Parathyroid adenoma (tissue), 2 donors: ENCODE measurements at regions not wholly inside any gene's neighbourhood (a gene's known extent, or its start where the extent isn't known, plus 50 kb on each side); places are given as distances from the start of the nearest gene placed in this dataset.

Experiments used
- H2AFZ ChIP-seq: fragments of 300-600 bp; sonication (generic); one replicate; pipeline ENCODE4 v1.7.0; 2017; ENCODE audit warnings: antibody characterized with exemption, mild to moderate bottlenecking
- H3K27ac ChIP-seq: fragments of 300-600 bp; sonication (generic); one replicate; pipeline ENCODE4 v1.7.0; 2017
- H3K27me3 ChIP-seq: fragments of 300-600 bp; sonication (generic); one replicate; pipeline ENCODE4 v1.7.0; 2017; ENCODE audit warnings: low read length; ENCODE audit not compliant: control insufficient read depth, insufficient read depth
- H3K36me3 ChIP-seq: fragments of 300-600 bp; sonication (generic); one replicate; pipeline ENCODE4 v1.7.0; 2017; ENCODE audit warnings: low read length; ENCODE audit not compliant: control insufficient read depth, insufficient read depth
- H3K4me1 ChIP-seq: fragments of 300-600 bp; sonication (generic); one replicate; pipeline ENCODE4 v1.7.0; 2017; ENCODE audit warnings: control low read depth
- H3K4me2 ChIP-seq: fragments of 300-600 bp; sonication (generic); one replicate; pipeline ENCODE4 v1.7.0; 2017; ENCODE audit warnings: low read length
- H3K4me3 ChIP-seq: fragments of 300-600 bp; sonication (generic); one replicate; pipeline ENCODE4 v1.7.0; 2017; ENCODE audit warnings: low read depth, low read length
- H3K79me2 ChIP-seq: fragments of 300-600 bp; sonication (generic); one replicate; pipeline ENCODE4 v1.7.0; 2017; ENCODE audit warnings: control low read depth
- H3K9ac ChIP-seq: fragments of 300-600 bp; sonication (generic); one replicate; pipeline ENCODE4 v1.7.0; 2017; ENCODE audit warnings: mild to moderate bottlenecking
- H3K9me3 ChIP-seq: fragments of 300-600 bp; sonication (generic); one replicate; pipeline ENCODE4 v1.7.0; 2017; ENCODE audit warnings: low read length; ENCODE audit not compliant: control insufficient read depth
- TF ChIP-seq, protein P1 (sequence below): fragments of 300-600 bp; sonication (generic); IDR thresholded peaks from one replicate; pipeline ENCODE4 v1.7.0; 2017; ENCODE audit warnings: antibody characterized with exemption, mild to moderate bottlenecking
- donor health status: primary hyperparathyroidism.

- Histone ChIP-seq H3K9me3 (no peaks in the 10 kb centered on the region), H3K27me3 (no peaks in the 10 kb centered on the region), H3K79me2 (no peaks in the 10 kb centered on the region), H3K27ac (no peak overlapping the region), H3K36me3 (no peaks in the 10 kb centered on the region), H2AFZ (no peak overlapping the region), H3K4me1 (no peaks in the 10 kb centered on the region), H3K9ac (no peak overlapping the region), H3K4me3 (no peak overlapping the region), H3K4me2 (no peak overlapping the region)
- TF ChIP-seq, protein P1, sequence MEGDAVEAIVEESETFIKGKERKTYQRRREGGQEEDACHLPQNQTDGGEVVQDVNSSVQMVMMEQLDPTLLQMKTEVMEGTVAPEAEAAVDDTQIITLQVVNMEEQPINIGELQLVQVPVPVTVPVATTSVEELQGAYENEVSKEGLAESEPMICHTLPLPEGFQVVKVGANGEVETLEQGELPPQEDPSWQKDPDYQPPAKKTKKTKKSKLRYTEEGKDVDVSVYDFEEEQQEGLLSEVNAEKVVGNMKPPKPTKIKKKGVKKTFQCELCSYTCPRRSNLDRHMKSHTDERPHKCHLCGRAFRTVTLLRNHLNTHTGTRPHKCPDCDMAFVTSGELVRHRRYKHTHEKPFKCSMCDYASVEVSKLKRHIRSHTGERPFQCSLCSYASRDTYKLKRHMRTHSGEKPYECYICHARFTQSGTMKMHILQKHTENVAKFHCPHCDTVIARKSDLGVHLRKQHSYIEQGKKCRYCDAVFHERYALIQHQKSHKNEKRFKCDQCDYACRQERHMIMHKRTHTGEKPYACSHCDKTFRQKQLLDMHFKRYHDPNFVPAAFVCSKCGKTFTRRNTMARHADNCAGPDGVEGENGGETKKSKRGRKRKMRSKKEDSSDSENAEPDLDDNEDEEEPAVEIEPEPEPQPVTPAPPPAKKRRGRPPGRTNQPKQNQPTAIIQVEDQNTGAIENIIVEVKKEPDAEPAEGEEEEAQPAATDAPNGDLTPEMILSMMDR, result no peak
Observed at GRCh38 chr2:84204995-84205394, 254.1 kb downstream of the SUCLG1 start.

DNA sequence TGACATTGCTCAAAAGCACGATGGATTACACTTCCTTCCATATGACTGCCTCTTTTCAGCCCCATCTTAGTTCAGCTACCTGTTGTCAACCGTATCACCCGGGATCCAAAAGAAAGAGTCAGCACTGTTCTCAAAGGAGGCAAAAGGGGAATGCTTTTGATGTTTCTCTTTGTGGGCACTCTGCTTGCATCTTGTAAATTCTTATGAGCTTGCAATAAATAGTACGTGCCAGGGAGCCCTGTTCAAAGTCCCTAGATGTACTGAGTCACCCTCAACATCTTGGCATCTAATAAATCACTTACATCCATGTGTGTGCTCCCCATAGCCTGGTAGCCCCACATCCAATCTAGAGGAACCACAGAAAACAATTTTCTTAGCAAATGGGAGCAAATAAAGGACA is 256.9 kb downstream of the SUCLG1 start:
- TF ChIP-seq, protein P1, result no peak
- Histone ChIP-seq H3K4me2 (no peak overlapping the region), H3K4me1 (no peaks in the 10 kb centered on the region)

GRCh38 chr2:84201158-84201557 is 257.9 kb downstream of the SUCLG1 start:
- Histone ChIP-seq H3K9me3 (no peaks in the 10 kb centered on the region), H3K36me3 (no peaks in the 10 kb centered on the region), H2AFZ (no peak overlapping the region), H3K27me3 (no peaks in the 10 kb centered on the region), H3K27ac (no peak overlapping the region), H3K4me3 (no peak overlapping the region), H3K9ac (no peak overlapping the region), H3K79me2 (no peaks in the 10 kb centered on the region), H3K4me2 (no peak overlapping the region), H3K4me1 (no peaks in the 10 kb centered on the region)
- TF ChIP-seq, protein P1, result no peak

More for the DNA sequence above, 256.9 kb downstream of the SUCLG1 start:
- no peak overlapping the region for H3K9ac ChIP-seq
- H3K79me2 ChIP-seq, result no peaks in the 10 kb centered on the region
- H3K36me3 ChIP-seq, result no peaks in the 10 kb centered on the region
- H3K27me3 ChIP-seq, result no peaks in the 10 kb centered on the region
- no peak overlapping the region for H3K4me3 ChIP-seq
- no peak overlapping the region for H2AFZ ChIP-seq
- no peaks in the 10 kb centered on the region for H3K9me3 ChIP-seq
- no peak overlapping the region for H3K27ac ChIP-seq

DNA sequence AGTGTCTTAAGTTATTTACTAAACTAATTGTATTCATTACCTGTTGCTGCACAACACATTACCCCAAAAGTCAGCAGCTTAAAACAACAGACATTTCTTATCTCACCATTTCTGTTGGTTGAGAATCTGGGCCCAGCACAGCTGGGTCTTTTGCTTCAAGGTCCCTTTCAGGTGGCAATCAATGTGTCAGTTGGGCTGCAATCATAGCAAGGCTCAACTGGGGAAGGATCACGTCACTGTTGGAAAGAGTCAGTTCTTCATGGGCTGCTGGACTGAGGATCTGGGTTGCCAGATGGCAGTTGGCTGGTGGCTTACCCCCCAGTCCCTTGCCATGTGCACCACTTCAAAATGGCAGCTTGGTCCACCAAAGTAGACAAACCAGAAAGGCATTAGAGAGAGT is 261.2 kb downstream of the SUCLG1 start:
- H3K4me3 ChIP-seq, result no peak overlapping the region
- TF ChIP-seq, protein P1, result no peak

GRCh38 chr2:84194949-84195644 is 264.0 kb downstream of the SUCLG1 start:
- H3K9ac ChIP-seq, result no peak overlapping the region
- H2AFZ ChIP-seq, result no peak overlapping the region
- H3K79me2 ChIP-seq, result no peaks in the 10 kb centered on the region
- no peaks in the 10 kb centered on the region for H3K9me3 ChIP-seq
- no peak overlapping the region for H3K4me3 ChIP-seq
- TF ChIP-seq, protein P1, result no peak
- H3K27ac ChIP-seq, result no peak overlapping the region
- no peaks in the 10 kb centered on the region for H3K27me3 ChIP-seq
- H3K4me2 ChIP-seq, result no peak overlapping the region
- H3K36me3 ChIP-seq, result no peaks in the 10 kb centered on the region
- H3K4me1 ChIP-seq, result no peaks in the 10 kb centered on the region

More for the DNA sequence above, 261.2 kb downstream of the SUCLG1 start:
- no peaks in the 10 kb centered on the region for H3K9me3 ChIP-seq
- H3K36me3 ChIP-seq, result no peaks in the 10 kb centered on the region
- H3K9ac ChIP-seq, result no peak overlapping the region
- no peak overlapping the region for H3K4me2 ChIP-seq
- H2AFZ ChIP-seq, result no peak overlapping the region
- H3K4me1 ChIP-seq, result no peaks in the 10 kb centered on the region
- H3K79me2 ChIP-seq, result no peaks in the 10 kb centered on the region
- H3K27ac ChIP-seq, result no peak overlapping the region
- H3K27me3 ChIP-seq, result no peaks in the 10 kb centered on the region
